ENCODE measurements at regions not wholly inside any gene's neighbourhood (a gene's known extent, or its start where the extent isn't known, plus 50 kb on each side); places are given as distances from the start of the nearest gene placed in this dataset.

GRCh38 chr4:186919340-186919739 is 195.7 kb upstream of the FAT1 start:
- Histone ChIP-seq H3K4me1 (ENCODE audit: control insufficient read depth in 5 of 5, insufficient read depth in 5 of 5, low read length in 5 of 5) (peaks cover 0 to 29% (median 1%) of the 10 kb centered on the region in 5 donors), H3K9me3 (ENCODE audit: control insufficient read depth in 4 of 4, insufficient read depth in 3 of 4, low read length in 3 of 4) (no peaks in the 10 kb centered on the region), H3K36me3 (ENCODE audit: control insufficient read depth in 4 of 4, insufficient read depth in 4 of 4, low read length in 4 of 4) (no peaks in the 10 kb centered on the region), H3K27me3 (ENCODE audit: control insufficient read depth in 3 of 3, insufficient read depth in 3 of 3, low read length in 2 of 3) (no peaks in the 10 kb centered on the region), H3K9ac (ENCODE audit: insufficient read depth in 1 of 2, low read length in 2 of 2) (no peak overlapping the region), H3K4me3 (no peak overlapping the region), H3K27ac (ENCODE audit: low read depth in 1 of 2, low read length in 1 of 2) (no peak overlapping the region)
- ATAC-seq (ENCODE audit: insufficient read depth, low FRiP score) (no peak), DNase-seq (no peak)
- TF ChIP-seq CTCF (IDR thresholded peaks at IDR 0.05; ENCODE audit: control extremely low read depth, extremely low read depth), result no peak
- 95 to 96% methylated on average over 16 of the region's 16 CpGs for WGBS, 2 donors

GRCh38 chr4:186920483-186920882 is 196.8 kb upstream of the FAT1 start:
- Histone ChIP-seq H3K27ac (ENCODE audit: low read depth in 1 of 2, low read length in 1 of 2) (no peak overlapping the region), H3K9ac (ENCODE audit: insufficient read depth in 1 of 2, low read length in 2 of 2) (no peak overlapping the region)

DNA sequence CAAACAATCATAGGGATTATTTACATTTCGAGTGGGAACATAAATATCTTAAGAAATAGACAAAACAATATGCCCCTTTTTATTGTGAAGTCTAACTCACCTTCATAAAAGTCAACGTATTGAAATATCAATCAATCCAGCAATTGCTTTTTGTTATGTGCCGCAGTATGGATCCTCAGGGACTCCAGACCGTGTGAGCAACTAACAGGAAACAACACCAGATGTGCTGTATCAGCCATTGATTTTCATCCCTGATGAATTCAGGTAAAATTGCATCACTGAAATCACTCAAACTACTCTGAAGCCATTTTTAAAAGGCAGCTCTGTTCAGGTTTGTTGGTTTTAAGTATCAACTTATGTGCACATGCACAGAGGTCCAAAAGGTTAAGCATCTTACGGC is 197.3 kb upstream of the FAT1 start:
- DNase-seq, result no peak
- Histone ChIP-seq H3K4me1 (ENCODE audit: control insufficient read depth in 5 of 5, insufficient read depth in 5 of 5, low read length in 5 of 5) (peaks cover 0 to 32% (median 5%) of the 10 kb centered on the region in 5 donors), H3K27me3 (ENCODE audit: control insufficient read depth in 3 of 3, insufficient read depth in 3 of 3, low read length in 2 of 3) (no peaks in the 10 kb centered on the region), H3K9ac (ENCODE audit: insufficient read depth in 1 of 2, low read length in 2 of 2) (no peak overlapping the region), H3K4me3 (no peak overlapping the region), H3K9me3 (ENCODE audit: control insufficient read depth in 4 of 4, insufficient read depth in 3 of 4, low read length in 3 of 4) (peaks cover 0 to 2% (median 0%) of the 10 kb centered on the region in 4 donors), H3K36me3 (ENCODE audit: control insufficient read depth in 4 of 4, insufficient read depth in 4 of 4, low read length in 4 of 4) (no peaks in the 10 kb centered on the region), H3K27ac (ENCODE audit: low read depth in 1 of 2, low read length in 1 of 2) (no peak overlapping the region)
- no peak for ATAC-seq (ENCODE audit: insufficient read depth, low FRiP score)
- no peak for TF ChIP-seq CTCF (IDR thresholded peaks at IDR 0.05; ENCODE audit: control extremely low read depth, extremely low read depth)
- WGBS, 2 donors, result 82 to 85% methylated on average over 5 of the region's 5 CpGs

More at GRCh38 chr4:186920483-186920882, 196.8 kb upstream of the FAT1 start:
- Histone ChIP-seq H3K27me3 (ENCODE audit: control insufficient read depth in 3 of 3, insufficient read depth in 3 of 3, low read length in 2 of 3) (no peaks in the 10 kb centered on the region), H3K4me3 (no peak overlapping the region), H3K36me3 (ENCODE audit: control insufficient read depth in 4 of 4, insufficient read depth in 4 of 4, low read length in 4 of 4) (no peaks in the 10 kb centered on the region), H3K4me1 (ENCODE audit: control insufficient read depth in 5 of 5, insufficient read depth in 5 of 5, low read length in 5 of 5) (peaks cover 0 to 32% (median 5%) of the 10 kb centered on the region in 5 donors), H3K9me3 (ENCODE audit: control insufficient read depth in 4 of 4, insufficient read depth in 3 of 4, low read length in 3 of 4) (peaks cover 0 to 2% (median 0%) of the 10 kb centered on the region in 4 donors)
- DNase-seq, result peak in 1 of 3 donors; percentile 51
- WGBS, 2 donors, result 82 to 83% methylated on average over 2 of the region's 2 CpGs
- TF ChIP-seq CTCF (IDR thresholded peaks at IDR 0.05; ENCODE audit: control extremely low read depth, extremely low read depth), result no peak
- no peak for ATAC-seq (ENCODE audit: insufficient read depth, low FRiP score)

GRCh38 chr4:186924723-186925122 is 201.1 kb upstream of the FAT1 start:
- TF ChIP-seq CTCF (IDR thresholded peaks at IDR 0.05; ENCODE audit: control extremely low read depth, extremely low read depth), result no peak
- peaks cover 0 to 18% (median 0%) of the 10 kb centered on the region in 5 donors for H3K4me1 ChIP-seq (ENCODE audit: control insufficient read depth in 5 of 5, insufficient read depth in 5 of 5, low read length in 5 of 5)
- H3K9me3 ChIP-seq (ENCODE audit: control insufficient read depth in 4 of 4, insufficient read depth in 3 of 4, low read length in 3 of 4), result peaks cover 0 to 2% (median 0%) of the 10 kb centered on the region in 4 donors
- ATAC-seq (ENCODE audit: insufficient read depth, low FRiP score) (no peak), DNase-seq (peak in 1 of 3 donors; percentile 35)
- H3K4me3 ChIP-seq, result no peak overlapping the region
- no peak overlapping the region for H3K27ac ChIP-seq (ENCODE audit: low read depth in 1 of 2, low read length in 1 of 2)
- no peaks in the 10 kb centered on the region for H3K36me3 ChIP-seq (ENCODE audit: control insufficient read depth in 4 of 4, insufficient read depth in 4 of 4, low read length in 4 of 4)
- H3K9ac ChIP-seq (ENCODE audit: insufficient read depth in 1 of 2, low read length in 2 of 2), result no peak overlapping the region
- H3K27me3 ChIP-seq (ENCODE audit: control insufficient read depth in 3 of 3, insufficient read depth in 3 of 3, low read length in 2 of 3), result no peaks in the 10 kb centered on the region
- 66 to 76% methylated on average over 4 of the region's 4 CpGs for WGBS, 2 donors
